Trophoblast cell (in vitro differentiated cells and primary cell): ENCODE measurements at regions not wholly inside any gene's neighbourhood (a gene's known extent, or its start where the extent isn't known, plus 50 kb on each side); places are given as distances from the start of the nearest gene placed in this dataset.

Source experiments
- DNase-seq, 2 donors: peaks; one replicate each; pipeline ENCODE4 v3.0.0-alpha.2; 2016
- H2AFZ ChIP-seq: 2 replicates; pipeline ENCODE4 v1.6.1; 2013; ENCODE audit warnings: low read length, moderate library complexity, mild to moderate bottlenecking; ENCODE audit not compliant: insufficient read depth, poor library complexity
- H2AK5ac ChIP-seq: 2 replicates; pipeline ENCODE4 v1.6.1; 2013; ENCODE audit warnings: mild to moderate bottlenecking, low read length
- H2BK120ac ChIP-seq: 2 replicates; pipeline ENCODE4 v1.6.1; 2013; ENCODE audit warnings: low read length, mild to moderate bottlenecking, moderate library complexity; ENCODE audit not compliant: insufficient read depth, poor library complexity
- H2BK12ac ChIP-seq: 2 replicates; pipeline ENCODE4 v1.6.1; 2013; ENCODE audit warnings: mild to moderate bottlenecking, low read length, moderate library complexity
- H2BK5ac ChIP-seq: 2 replicates; pipeline ENCODE4 v1.6.1; 2013; ENCODE audit warnings: low read length, low read depth, moderate library complexity, mild to moderate bottlenecking; ENCODE audit not compliant: poor library complexity
- H3K14ac ChIP-seq: 2 replicates; pipeline ENCODE4 v1.6.1; 2013; ENCODE audit warnings: mild to moderate bottlenecking, low read length
- H3K18ac ChIP-seq: 2 replicates; pipeline ENCODE4 v1.6.1; 2013; ENCODE audit warnings: mild to moderate bottlenecking, low read length
- H3K23ac ChIP-seq: 2 replicates; pipeline ENCODE4 v1.6.1; 2013; ENCODE audit warnings: low read length
- H3K27ac ChIP-seq: 2 replicates; pipeline ENCODE4 v1.5.1; 2013; ENCODE audit warnings: low read depth, mild to moderate bottlenecking, inconsistent platforms, low read length, moderate library complexity
- H3K27me3 ChIP-seq: 2 replicates; pipeline ENCODE4 v1.6.1; 2013; ENCODE audit warnings: inconsistent platforms, mild to moderate bottlenecking, low read length, moderate library complexity; ENCODE audit not compliant: insufficient read depth
- H3K36me3 ChIP-seq, 2 experiments: 1 replicate in 1 of 2; 2 replicates in 1 of 2; pipeline ENCODE4 v1.6.1; 2013; ENCODE audit warnings: low read length in 2 of 2, mild to moderate bottlenecking in 2 of 2, moderate library complexity in 1 of 2; ENCODE audit not compliant: insufficient read depth in 2 of 2, control insufficient read depth in 1 of 2
- H3K4ac ChIP-seq: 2 replicates; pipeline ENCODE4 v1.6.1; 2013; ENCODE audit warnings: low read depth, mild to moderate bottlenecking, low read length, moderate library complexity
- H3K4me1 ChIP-seq, 2 experiments: 1 replicate in 1 of 2; 2 replicates in 1 of 2; pipeline ENCODE4 v1.6.1; 2013; ENCODE audit warnings: low read length in 2 of 2, mild to moderate bottlenecking in 2 of 2, moderate library complexity in 1 of 2; ENCODE audit not compliant: insufficient read depth in 2 of 2, control insufficient read depth in 1 of 2
- H3K4me2 ChIP-seq: 2 replicates; pipeline ENCODE4 v1.6.1; 2013; ENCODE audit warnings: inconsistent platforms, mild to moderate bottlenecking, low read length, moderate library complexity
- H3K4me3 ChIP-seq: 2 replicates; pipeline ENCODE4 v1.5.1; 2013; ENCODE audit warnings: mild to moderate bottlenecking, low read depth, low read length, inconsistent platforms
- H3K79me1 ChIP-seq: one replicate; pipeline ENCODE4 v1.6.1; 2013; ENCODE audit warnings: low read length
- H3K79me2 ChIP-seq: 2 replicates; pipeline ENCODE4 v1.6.1; 2013; ENCODE audit warnings: low read length, mild to moderate bottlenecking; ENCODE audit not compliant: control insufficient read depth, insufficient read depth, poor library complexity
- H3K9ac ChIP-seq: 2 replicates; pipeline ENCODE4 v1.6.1; 2013; ENCODE audit warnings: mild to moderate bottlenecking, low read length
- H3K9me3 ChIP-seq: 2 replicates; pipeline ENCODE4 v1.6.1; 2013; ENCODE audit warnings: low read depth, mild to moderate bottlenecking, control low read depth, inconsistent platforms, low read length; ENCODE audit not compliant: insufficient read depth
- H4K12ac ChIP-seq: 2 replicates; pipeline ENCODE4 v1.6.1; 2013; ENCODE audit warnings: low read depth, mild to moderate bottlenecking, low read length, moderate library complexity
- H4K8ac ChIP-seq: 2 replicates; pipeline ENCODE4 v1.6.1; 2013; ENCODE audit warnings: low read depth, mild to moderate bottlenecking, low read length, moderate library complexity
- H4K91ac ChIP-seq: one replicate; pipeline ENCODE4 v1.6.1; 2013; ENCODE audit warnings: low read depth, mild to moderate bottlenecking, low read length, moderate library complexity
- WGBS: extraction: QIAGEN DNeasy Blood & Tissue Kit; methylation state at CpG from one replicate; pipeline ENCODE4 v1.1.7; 2013; ENCODE audit warnings: missing lambda C conversion rate; ENCODE audit not compliant: insufficient read length, insufficient coverage; ENCODE audit errors: extremely low coverage; 5-methylcytosine and 5-hydroxymethylcytosine counted together

DNA sequence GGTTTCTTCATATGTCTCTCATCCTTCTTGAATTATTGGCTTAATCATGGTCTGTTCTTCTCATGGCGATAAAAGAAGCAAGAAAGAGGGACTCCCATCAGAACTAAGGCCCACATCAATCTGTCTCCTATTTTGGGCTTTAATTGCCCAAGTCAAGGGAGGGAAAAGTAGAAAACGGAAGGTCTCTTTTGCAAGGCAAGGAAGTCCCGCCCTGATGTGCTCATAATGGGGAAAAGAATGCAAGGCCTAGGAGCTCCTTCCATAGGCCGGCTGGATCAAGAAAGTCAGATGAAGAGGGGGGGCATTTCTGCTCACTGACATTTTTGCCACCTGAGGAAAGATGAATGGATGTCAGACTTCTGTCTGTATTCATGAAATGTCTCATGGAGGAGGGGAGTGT lies 127.7 kb upstream of the RPS6KA3 start:
- H3K9ac ChIP-seq = no peak overlapping the region
- no CpG with 5 or more reads among the region's 4 CpGs for WGBS
- no peak overlapping the region for H3K18ac ChIP-seq
- no peak overlapping the region for H2BK12ac ChIP-seq
- H2AFZ ChIP-seq = no peak overlapping the region
- no peak overlapping the region for H3K23ac ChIP-seq
- no peak overlapping the region for H3K4me3 ChIP-seq
- no peaks in the 10 kb centered on the region for H3K27me3 ChIP-seq
- no peak overlapping the region for H2BK120ac ChIP-seq
- no peaks in the 10 kb centered on the region for H3K36me3 ChIP-seq
- H4K8ac ChIP-seq = no peak overlapping the region
- no peak for DNase-seq
- no peak overlapping the region for H3K14ac ChIP-seq
- no peak overlapping the region for H4K91ac ChIP-seq
- no peaks in the 10 kb centered on the region for H3K79me2 ChIP-seq
- H3K4ac ChIP-seq = no peak overlapping the region
- H2AK5ac ChIP-seq = no peak overlapping the region
- no peak overlapping the region for H3K4me2 ChIP-seq
- no peaks in the 10 kb centered on the region for H3K79me1 ChIP-seq
- H3K27ac ChIP-seq = no peak overlapping the region
- no peak overlapping the region for H4K12ac ChIP-seq
- no peak overlapping the region for H2BK5ac ChIP-seq
- no peaks in the 10 kb centered on the region for H3K9me3 ChIP-seq
- peaks cover 0 to 2% of the 10 kb centered on the region in 2 experiments for H3K4me1 ChIP-seq

DNA sequence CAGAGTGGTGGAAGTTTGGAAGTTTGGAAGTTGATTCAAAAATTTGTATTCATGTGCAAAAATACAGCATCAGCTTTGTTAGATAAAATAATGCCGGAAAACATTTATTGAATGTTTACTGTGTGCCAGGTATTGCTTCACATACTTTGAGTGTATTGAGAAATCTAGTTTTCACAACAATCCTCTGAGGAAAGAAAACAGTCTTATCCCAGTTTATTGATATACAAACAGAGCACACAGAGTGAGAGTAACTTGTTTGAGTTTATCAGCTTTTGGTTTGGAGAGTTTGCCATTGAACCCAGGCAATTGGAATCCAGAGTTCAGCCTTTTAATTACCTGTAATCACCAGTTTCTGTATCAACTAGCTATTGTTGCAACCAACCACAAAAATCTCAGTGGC lies 127.2 kb upstream of the RPS6KA3 start:
- WGBS = no CpG with 5 or more reads among the region's 1 CpG
- Histone ChIP-seq H4K91ac (no peak overlapping the region), H3K79me2 (no peaks in the 10 kb centered on the region), H3K9me3 (no peaks in the 10 kb centered on the region), H3K4me3 (no peak overlapping the region), H3K9ac (no peak overlapping the region), H3K4me2 (no peak overlapping the region), H3K36me3 (no peaks in the 10 kb centered on the region), H3K4me1 (peaks cover 0 to 2% of the 10 kb centered on the region in 2 experiments), H3K4ac (no peak overlapping the region), H2AFZ (no peak overlapping the region), H3K14ac (no peak overlapping the region), H3K18ac (no peak overlapping the region), H3K79me1 (no peaks in the 10 kb centered on the region), H2BK5ac (no peak overlapping the region), H2BK12ac (no peak overlapping the region), H2BK120ac (no peak overlapping the region), H2AK5ac (no peak overlapping the region), H4K12ac (no peak overlapping the region), H3K23ac (no peak overlapping the region), H4K8ac (no peak overlapping the region), H3K27me3 (no peaks in the 10 kb centered on the region), H3K27ac (no peak overlapping the region)
- peak in 1 of 2 donors; percentile 39 for DNase-seq

DNA sequence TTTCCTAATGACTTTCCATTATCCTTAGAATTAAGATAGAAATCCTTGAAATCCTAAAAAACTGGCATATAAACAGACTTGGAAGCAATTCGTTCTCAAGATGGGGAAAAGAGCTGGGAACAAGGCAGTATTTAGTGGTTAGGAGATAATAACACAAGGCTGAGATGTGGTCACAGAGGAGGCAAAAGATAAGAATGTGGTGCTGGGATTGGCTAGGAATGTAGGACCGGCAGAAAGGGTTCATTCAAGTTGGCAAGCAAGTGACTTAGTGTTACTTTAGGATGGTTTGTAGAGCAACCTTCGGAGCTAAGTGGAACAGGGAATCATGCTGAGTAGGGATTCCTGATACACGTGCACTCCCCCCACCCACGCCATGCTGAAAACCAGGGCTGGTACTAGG lies 121.9 kb upstream of the RPS6KA3 start:
- Histone ChIP-seq H3K79me1 (no peaks in the 10 kb centered on the region), H4K8ac (no peak overlapping the region), H2AFZ (no peak overlapping the region), H3K27me3 (no peaks in the 10 kb centered on the region), H2BK120ac (no peak overlapping the region), H4K91ac (no peak overlapping the region), H3K9me3 (no peaks in the 10 kb centered on the region), H2AK5ac (no peak overlapping the region), H3K4me1 (no peaks in the 10 kb centered on the region), H3K36me3 (no peaks in the 10 kb centered on the region), H2BK5ac (no peak overlapping the region), H3K27ac (no peak overlapping the region), H3K9ac (no peak overlapping the region), H3K79me2 (no peaks in the 10 kb centered on the region), H3K23ac (no peak overlapping the region), H3K4me3 (no peak overlapping the region), H3K4me2 (no peak overlapping the region), H3K4ac (no peak overlapping the region), H3K14ac (no peak overlapping the region), H4K12ac (no peak overlapping the region), H3K18ac (no peak overlapping the region), H2BK12ac (no peak overlapping the region)
- no peak for DNase-seq
- WGBS = no CpG with 5 or more reads among the region's 5 CpGs

DNA sequence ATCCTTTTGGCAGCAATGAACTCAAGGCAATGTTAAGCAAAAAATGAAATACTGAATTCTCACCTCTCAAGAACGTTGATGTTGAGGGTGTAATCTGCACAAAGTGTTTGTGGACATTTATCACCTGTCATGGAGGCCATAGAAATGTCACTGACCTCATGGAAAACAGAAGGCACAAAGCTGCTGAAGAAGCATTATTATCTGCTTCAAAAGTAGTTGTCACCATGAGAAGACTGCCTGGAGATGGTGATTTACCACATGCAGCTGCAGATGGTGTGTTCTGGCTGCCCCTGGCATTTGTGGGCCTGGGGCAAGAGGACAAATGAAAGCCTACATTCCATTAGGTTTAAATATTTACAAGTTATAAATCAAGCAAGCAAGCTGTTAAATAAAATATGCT lies 116.8 kb upstream of the RPS6KA3 start:
- H3K36me3 ChIP-seq = no peaks in the 10 kb centered on the region
- WGBS = no CpG with 5 or more reads among the region's 1 CpG
- no peak overlapping the region for H3K23ac ChIP-seq
- H2BK5ac ChIP-seq = no peak overlapping the region
- no peak overlapping the region for H4K8ac ChIP-seq
- H3K9ac ChIP-seq = no peak overlapping the region
- no peaks in the 10 kb centered on the region for H3K79me2 ChIP-seq
- no peak overlapping the region for H3K4me2 ChIP-seq
- H3K27me3 ChIP-seq = no peaks in the 10 kb centered on the region
- no peak for DNase-seq
- no peaks in the 10 kb centered on the region for H3K9me3 ChIP-seq
- no peak overlapping the region for H4K12ac ChIP-seq
- H3K4me1 ChIP-seq = no peaks in the 10 kb centered on the region
- no peak overlapping the region for H3K18ac ChIP-seq
- no peak overlapping the region for H3K27ac ChIP-seq
- no peak overlapping the region for H2AK5ac ChIP-seq
- H2BK120ac ChIP-seq = no peak overlapping the region
- H4K91ac ChIP-seq = no peak overlapping the region
- H2BK12ac ChIP-seq = no peak overlapping the region
- H3K4me3 ChIP-seq = no peak overlapping the region
- H3K4ac ChIP-seq = no peak overlapping the region
- no peak overlapping the region for H2AFZ ChIP-seq
- H3K79me1 ChIP-seq = peaks cover under 1% of the 10 kb centered on the region
- H3K14ac ChIP-seq = no peak overlapping the region
